ENCODE measurements at regions not wholly inside any gene's neighbourhood (a gene's known extent, or its start where the extent isn't known, plus 50 kb on each side); places are given as distances from the start of the nearest gene placed in this dataset.

GRCh38 chr3:59308684-59309083 is 258.9 kb upstream of the CFAP20DC start:
- DNase-seq, result no peak
- intact Hi-C loops (cut with DNase I), result no loop called here
- WGBS, 2 donors, result 88 to 93% methylated on average over 4 of the region's 4 CpGs
- Histone ChIP-seq H3K4me1 (no peaks in the 10 kb centered on the region), H3K9me3 (no peaks in the 10 kb centered on the region), H3K27ac (no peak overlapping the region), H3K27me3 (no peaks in the 10 kb centered on the region), H3K4me3 (no peak overlapping the region), H3K36me3 (no peaks in the 10 kb centered on the region)
- TF ChIP-seq EP300 (IDR thresholded peaks at IDR 0.05), result no peak
- TF ChIP-seq POLR2AphosphoS5 (IDR thresholded peaks at IDR 0.05), result no peak
- no peak for TF ChIP-seq POLR2A (IDR thresholded peaks at IDR 0.05)
- TF ChIP-seq, protein P1, sequence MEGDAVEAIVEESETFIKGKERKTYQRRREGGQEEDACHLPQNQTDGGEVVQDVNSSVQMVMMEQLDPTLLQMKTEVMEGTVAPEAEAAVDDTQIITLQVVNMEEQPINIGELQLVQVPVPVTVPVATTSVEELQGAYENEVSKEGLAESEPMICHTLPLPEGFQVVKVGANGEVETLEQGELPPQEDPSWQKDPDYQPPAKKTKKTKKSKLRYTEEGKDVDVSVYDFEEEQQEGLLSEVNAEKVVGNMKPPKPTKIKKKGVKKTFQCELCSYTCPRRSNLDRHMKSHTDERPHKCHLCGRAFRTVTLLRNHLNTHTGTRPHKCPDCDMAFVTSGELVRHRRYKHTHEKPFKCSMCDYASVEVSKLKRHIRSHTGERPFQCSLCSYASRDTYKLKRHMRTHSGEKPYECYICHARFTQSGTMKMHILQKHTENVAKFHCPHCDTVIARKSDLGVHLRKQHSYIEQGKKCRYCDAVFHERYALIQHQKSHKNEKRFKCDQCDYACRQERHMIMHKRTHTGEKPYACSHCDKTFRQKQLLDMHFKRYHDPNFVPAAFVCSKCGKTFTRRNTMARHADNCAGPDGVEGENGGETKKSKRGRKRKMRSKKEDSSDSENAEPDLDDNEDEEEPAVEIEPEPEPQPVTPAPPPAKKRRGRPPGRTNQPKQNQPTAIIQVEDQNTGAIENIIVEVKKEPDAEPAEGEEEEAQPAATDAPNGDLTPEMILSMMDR (IDR thresholded peaks at IDR 0.05), result no peak

DNA sequence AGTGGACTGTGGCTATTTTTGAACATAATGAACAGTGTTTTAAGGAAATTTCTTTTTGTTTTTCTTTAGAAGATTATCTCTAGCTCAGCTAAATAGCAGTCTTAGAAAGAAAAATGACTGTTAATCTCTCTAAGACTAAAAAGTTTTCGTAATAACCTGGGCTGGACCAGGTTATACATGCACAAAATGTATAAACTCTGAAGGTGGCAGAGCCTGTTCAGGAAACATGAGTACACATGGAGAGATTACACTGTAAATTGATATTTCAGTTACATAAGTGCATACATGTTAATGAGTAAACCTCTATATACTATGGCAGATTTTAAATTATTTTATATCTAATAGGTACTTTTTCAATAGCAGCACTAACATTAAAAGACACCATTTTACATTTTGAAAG is 258.2 kb upstream of the CFAP20DC start:
- intact Hi-C loops (cut with DNase I), result no loop called here
- H3K27me3 ChIP-seq, result no peaks in the 10 kb centered on the region
- no peaks in the 10 kb centered on the region for H3K9me3 ChIP-seq
- no peak overlapping the region for H3K4me3 ChIP-seq
- DNase-seq, result no peak
- no peaks in the 10 kb centered on the region for H3K4me1 ChIP-seq
- no peaks in the 10 kb centered on the region for H3K36me3 ChIP-seq
- H3K27ac ChIP-seq, result no peak overlapping the region
- TF ChIP-seq EP300 (IDR thresholded peaks at IDR 0.05) (no peak), POLR2A (IDR thresholded peaks at IDR 0.05) (no peak), POLR2AphosphoS5 (IDR thresholded peaks at IDR 0.05) (no peak)
- TF ChIP-seq, protein P1 (IDR thresholded peaks at IDR 0.05), result no peak
- 69 to 81% methylated on average over 1 of the region's 1 CpG for WGBS, 2 donors

DNA sequence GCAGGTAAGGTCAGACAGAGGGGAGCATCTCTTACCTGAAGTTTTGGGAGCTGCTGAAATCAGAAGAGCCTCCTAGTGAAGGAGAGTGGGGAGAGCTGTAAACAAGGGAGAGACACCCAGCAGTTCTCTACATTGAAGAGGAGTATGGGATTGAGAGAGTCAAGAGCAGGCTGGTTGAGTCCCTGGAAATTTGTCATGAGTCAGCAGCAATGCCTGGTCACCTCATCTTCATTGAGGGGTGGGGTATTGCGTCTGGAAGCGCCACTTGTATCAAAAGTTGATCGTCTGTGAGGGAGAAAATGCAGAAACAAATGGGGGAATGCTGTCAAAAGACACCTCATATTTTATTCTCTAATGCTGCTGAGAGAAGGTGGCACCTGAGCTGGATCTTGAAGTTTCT is 256.6 kb upstream of the CFAP20DC start:
- DNase-seq, result no peak
- TF ChIP-seq, protein P1 (IDR thresholded peaks at IDR 0.05), result no peak
- TF ChIP-seq POLR2AphosphoS5 (IDR thresholded peaks at IDR 0.05), result no peak
- TF ChIP-seq POLR2A (IDR thresholded peaks at IDR 0.05), result no peak
- no peak for TF ChIP-seq EP300 (IDR thresholded peaks at IDR 0.05)
- no peaks in the 10 kb centered on the region for H3K9me3 ChIP-seq
- H3K27me3 ChIP-seq, result no peaks in the 10 kb centered on the region
- H3K36me3 ChIP-seq, result no peaks in the 10 kb centered on the region
- no peak overlapping the region for H3K4me3 ChIP-seq
- intact Hi-C loops (cut with DNase I), result no loop called here
- H3K4me1 ChIP-seq, result no peaks in the 10 kb centered on the region
- WGBS, 2 donors, result 89 to 95% methylated on average over 3 of the region's 3 CpGs
- no peak overlapping the region for H3K27ac ChIP-seq

- intact Hi-C loops (cut with DNase I), result no loop called here
These were observed 254.5 kb upstream of the CFAP20DC start for GRCh38 chr3:59304296-59304695.

GRCh38 chr3:59303452-59303851 is 253.6 kb upstream of the CFAP20DC start:
- 60 to 70% methylated on average over 4 of the region's 4 CpGs for WGBS, 2 donors

More at GRCh38 chr3:59304296-59304695, 254.5 kb upstream of the CFAP20DC start:
- Histone ChIP-seq H3K36me3 (no peaks in the 10 kb centered on the region), H3K27ac (no peak overlapping the region), H3K4me3 (no peak overlapping the region), H3K27me3 (no peaks in the 10 kb centered on the region), H3K9me3 (no peaks in the 10 kb centered on the region), H3K4me1 (no peaks in the 10 kb centered on the region)
- 56 to 75% methylated on average over 3 of the region's 3 CpGs for WGBS, 2 donors
- TF ChIP-seq, protein P1 (IDR thresholded peaks at IDR 0.05), result no peak
- TF ChIP-seq EP300 (IDR thresholded peaks at IDR 0.05), result no peak
- no peak for DNase-seq

More at GRCh38 chr3:59303452-59303851, 253.6 kb upstream of the CFAP20DC start:
- no peaks in the 10 kb centered on the region for H3K27me3 ChIP-seq
- TF ChIP-seq POLR2AphosphoS5 (IDR thresholded peaks at IDR 0.05) (no peak), EP300 (IDR thresholded peaks at IDR 0.05) (no peak), POLR2A (IDR thresholded peaks at IDR 0.05) (no peak)
- TF ChIP-seq, protein P1 (IDR thresholded peaks at IDR 0.05), result no peak
- no peak for DNase-seq
- no peaks in the 10 kb centered on the region for H3K9me3 ChIP-seq
- H3K4me1 ChIP-seq, result no peaks in the 10 kb centered on the region
- H3K36me3 ChIP-seq, result no peaks in the 10 kb centered on the region
- H3K27ac ChIP-seq, result no peak overlapping the region
- no peak overlapping the region for H3K4me3 ChIP-seq
- intact Hi-C loops (cut with DNase I), result no loop called here

Measured in sigmoid colon (tissue), 6 donors.